GM19438 (cell line): ENCODE measurements at regions not wholly inside any gene's neighbourhood (a gene's known extent, or its start where the extent isn't known, plus 50 kb on each side); places are given as distances from the start of the nearest gene placed in this dataset.

Source experiments
- ATAC-seq: cut with Tn5 transposase; IDR thresholded peaks from one replicate; pipeline ENCODE4 v1.9.1; 2021; ENCODE audit warnings: low read depth; ENCODE audit not compliant: unreplicated experiment

GRCh38 chr9:660227-660626, 181.3 kb upstream of the DMRT1 start:
- ATAC-seq = no peak

- ATAC-seq = no peak
Measured at GRCh38 chr9:663541-663940, 178.0 kb upstream of the DMRT1 start.

GRCh38 chr9:665296-665695, 176.2 kb upstream of the DMRT1 start:
- no peak for ATAC-seq

GRCh38 chr9:671997-672396, 169.5 kb upstream of the DMRT1 start:
- ATAC-seq = no peak

- no peak for ATAC-seq
Measured at GRCh38 chr9:672851-673250, 168.6 kb upstream of the DMRT1 start.

- ATAC-seq = no peak
Measured at GRCh38 chr9:673264-673965, 168.1 kb upstream of the DMRT1 start.

GRCh38 chr9:673966-674526, 167.5 kb upstream of the DMRT1 start:
- ATAC-seq = no peak

GRCh38 chr9:675697-676370, 165.7 kb upstream of the DMRT1 start:
- ATAC-seq = no peak

- no peak for ATAC-seq
Measured at GRCh38 chr9:676780-677438, 164.6 kb upstream of the DMRT1 start.

GRCh38 chr9:677461-678097, 163.9 kb upstream of the DMRT1 start:
- ATAC-seq = no peak

GRCh38 chr9:678897-679296, 162.6 kb upstream of the DMRT1 start:
- ATAC-seq = no peak

GRCh38 chr9:679462-679861, 162.0 kb upstream of the DMRT1 start:
- no peak for ATAC-seq

GRCh38 chr9:680106-680505, 161.4 kb upstream of the DMRT1 start:
- no peak for ATAC-seq

- no peak for ATAC-seq
Measured at GRCh38 chr9:682633-683508, 158.6 kb upstream of the DMRT1 start.

- no peak for ATAC-seq
Measured at GRCh38 chr9:683509-684021, 157.9 kb upstream of the DMRT1 start.

- ATAC-seq = no peak
Measured at GRCh38 chr9:684054-684890, 157.2 kb upstream of the DMRT1 start.

GRCh38 chr9:684941-685340, 156.6 kb upstream of the DMRT1 start:
- ATAC-seq = no peak

GRCh38 chr9:686321-686813, 155.1 kb upstream of the DMRT1 start:
- no peak for ATAC-seq
